Natural killer cell (primary cell): ENCODE measurements at regions not wholly inside any gene's neighbourhood (a gene's known extent, or its start where the extent isn't known, plus 50 kb on each side); places are given as distances from the start of the nearest gene placed in this dataset.

Source experiments
- ATAC-seq, 3 donors: fragments of 150-1000 bp in 2 of 3; fragments of 200-7000 bp in 1 of 3; cut with Tn5 transposase; 1 replicate in 1 of 3; 2 replicates in 2 of 3; pipeline ENCODE4 v1.10.0; 2021; ENCODE audit warnings: mild to moderate bottlenecking in 2 of 3, moderate library complexity in 2 of 3
- DNase-seq, 2 donors: peaks; one replicate each; pipeline versions ENCODE4 v3.0.0 to v3.0.0-alpha.2; 2013 to 2021; ENCODE audit warnings: mixed read lengths in 1 of 2
- H3K27ac ChIP-seq: one replicate; pipeline ENCODE4 v1.5.1; 2013; ENCODE audit warnings: mild to moderate bottlenecking, low read length
- H3K27me3 ChIP-seq: one replicate; pipeline ENCODE4 v1.6.1; 2013; ENCODE audit warnings: low read length; ENCODE audit not compliant: control insufficient read depth, insufficient read depth
- H3K36me3 ChIP-seq: one replicate; pipeline ENCODE4 v1.6.1; 2013; ENCODE audit warnings: low read length; ENCODE audit not compliant: control insufficient read depth, insufficient read depth
- H3K4me1 ChIP-seq: one replicate; pipeline ENCODE4 v1.6.1; 2013; ENCODE audit warnings: low read length; ENCODE audit not compliant: control insufficient read depth, insufficient read depth
- H3K4me3 ChIP-seq: one replicate; pipeline ENCODE4 v1.5.1; 2013; ENCODE audit warnings: low read length
- H3K9me3 ChIP-seq: one replicate; pipeline ENCODE4 v1.6.1; 2013; ENCODE audit warnings: low read length; ENCODE audit not compliant: control insufficient read depth, insufficient read depth
- H3K27ac Mint-ChIP-seq, 2 donors: one replicate each; pipeline ENCODE4 v1.8.0; 2022; ENCODE audit warnings: mild to moderate bottlenecking in 2 of 2, mixed read lengths in 2 of 2, moderate library complexity in 1 of 2
- H3K27me3 Mint-ChIP-seq, 2 donors: one replicate each; pipeline ENCODE4 v1.8.0; 2022; ENCODE audit warnings: low read depth in 2 of 2, mixed read lengths in 2 of 2
- H3K36me3 Mint-ChIP-seq: one replicate; pipeline ENCODE4 v1.8.0; 2022; ENCODE audit warnings: mixed read lengths
- H3K4me1 Mint-ChIP-seq, 2 donors: one replicate each; pipeline ENCODE4 v1.8.0; 2022; ENCODE audit warnings: mixed read lengths in 2 of 2
- H3K4me3 Mint-ChIP-seq: one replicate; pipeline ENCODE4 v1.8.0; 2022; ENCODE audit warnings: mild to moderate bottlenecking, moderate library complexity, mixed read lengths
- H3K9me3 Mint-ChIP-seq, 2 donors: one replicate each; pipeline ENCODE4 v1.8.0; 2022; ENCODE audit warnings: mixed read lengths in 2 of 2
- WGBS: methylation state at CpG from one replicate; pipeline ENCODE4 v1.1.7; 2013; ENCODE audit warnings: missing lambda C conversion rate; ENCODE audit not compliant: insufficient coverage; 5-methylcytosine and 5-hydroxymethylcytosine counted together
- intact Hi-C: fragments of 100-400 bp; cut with micrococcal nuclease; formaldehyde crosslinking; loops from one replicate; pipeline ENCODE4 v1.14.2; 2022
- TF ChIP-seq, protein P1 (sequence below): fragments of 200-600 bp; IDR thresholded peaks from one replicate; pipeline ENCODE4 v1.8.0; 2022; ENCODE audit warnings: antibody characterized with exemption

GRCh38 chr12:115194857-115195256 lies 510.9 kb upstream of the TBX3 start:
- Histone ChIP-seq H3K36me3 (no peaks in the 10 kb centered on the region), H3K27me3 (no peaks in the 10 kb centered on the region), H3K4me3 (no peak overlapping the region), H3K9me3 (no peaks in the 10 kb centered on the region), H3K4me1 (no peaks in the 10 kb centered on the region), H3K27ac (no peak overlapping the region)
- Mint-ChIP-seq H3K4me3 (no peak overlapping the region), H3K9me3 (peaks cover 0 to 3% of the 10 kb centered on the region in 2 donors), H3K4me1 (no peaks in the 10 kb centered on the region), H3K36me3 (no peaks in the 10 kb centered on the region), H3K27me3 (no peaks in the 10 kb centered on the region), H3K27ac (no peak overlapping the region)
- 59% methylated on average over 1 of the region's 1 CpG for WGBS
- ATAC-seq (no peak), DNase-seq (no peak)
- intact Hi-C loops, result no loop called here
- TF ChIP-seq, protein P1, sequence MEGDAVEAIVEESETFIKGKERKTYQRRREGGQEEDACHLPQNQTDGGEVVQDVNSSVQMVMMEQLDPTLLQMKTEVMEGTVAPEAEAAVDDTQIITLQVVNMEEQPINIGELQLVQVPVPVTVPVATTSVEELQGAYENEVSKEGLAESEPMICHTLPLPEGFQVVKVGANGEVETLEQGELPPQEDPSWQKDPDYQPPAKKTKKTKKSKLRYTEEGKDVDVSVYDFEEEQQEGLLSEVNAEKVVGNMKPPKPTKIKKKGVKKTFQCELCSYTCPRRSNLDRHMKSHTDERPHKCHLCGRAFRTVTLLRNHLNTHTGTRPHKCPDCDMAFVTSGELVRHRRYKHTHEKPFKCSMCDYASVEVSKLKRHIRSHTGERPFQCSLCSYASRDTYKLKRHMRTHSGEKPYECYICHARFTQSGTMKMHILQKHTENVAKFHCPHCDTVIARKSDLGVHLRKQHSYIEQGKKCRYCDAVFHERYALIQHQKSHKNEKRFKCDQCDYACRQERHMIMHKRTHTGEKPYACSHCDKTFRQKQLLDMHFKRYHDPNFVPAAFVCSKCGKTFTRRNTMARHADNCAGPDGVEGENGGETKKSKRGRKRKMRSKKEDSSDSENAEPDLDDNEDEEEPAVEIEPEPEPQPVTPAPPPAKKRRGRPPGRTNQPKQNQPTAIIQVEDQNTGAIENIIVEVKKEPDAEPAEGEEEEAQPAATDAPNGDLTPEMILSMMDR, result no peak

- H3K27ac ChIP-seq, result no peak overlapping the region
- intact Hi-C loops, result no loop called here
- Mint-ChIP-seq H3K36me3 (no peaks in the 10 kb centered on the region), H3K27ac (no peak overlapping the region), H3K27me3 (no peaks in the 10 kb centered on the region), H3K4me3 (no peak overlapping the region), H3K9me3 (peaks cover 0 to 3% of the 10 kb centered on the region in 2 donors), H3K4me1 (no peaks in the 10 kb centered on the region)
- no peaks in the 10 kb centered on the region for H3K27me3 ChIP-seq
- H3K36me3 ChIP-seq, result no peaks in the 10 kb centered on the region
- H3K4me1 ChIP-seq, result no peaks in the 10 kb centered on the region
- TF ChIP-seq, protein P1, result no peak
- WGBS, result 77% methylated on average over 5 of the region's 5 CpGs
- ATAC-seq (no peak), DNase-seq (no peak)
- H3K9me3 ChIP-seq, result no peaks in the 10 kb centered on the region
- H3K4me3 ChIP-seq, result no peak overlapping the region
Measured at GRCh38 chr12:115194448-115194847, 510.5 kb upstream of the TBX3 start.

- intact Hi-C loops, result no loop called here
- no peaks in the 10 kb centered on the region for H3K4me1 ChIP-seq
- no peak overlapping the region for H3K4me3 Mint-ChIP-seq
- no peaks in the 10 kb centered on the region for H3K4me1 Mint-ChIP-seq
- no peak overlapping the region for H3K4me3 ChIP-seq
- no peak overlapping the region for H3K27ac Mint-ChIP-seq
- peaks cover 5% of the 10 kb centered on the region in 2 donors for H3K9me3 Mint-ChIP-seq
- no peaks in the 10 kb centered on the region for H3K27me3 Mint-ChIP-seq
- ATAC-seq (no peak), DNase-seq (no peak)
- TF ChIP-seq, protein P1, result no peak
- H3K9me3 ChIP-seq, result no peaks in the 10 kb centered on the region
- WGBS, result no CpG with 5 or more reads among the region's 2 CpGs
- H3K36me3 Mint-ChIP-seq, result no peaks in the 10 kb centered on the region
- no peaks in the 10 kb centered on the region for H3K36me3 ChIP-seq
- no peak overlapping the region for H3K27ac ChIP-seq
- H3K27me3 ChIP-seq, result no peaks in the 10 kb centered on the region
Measured at GRCh38 chr12:115191342-115191741, 507.4 kb upstream of the TBX3 start.

GRCh38 chr12:115190010-115190770 lies 506.2 kb upstream of the TBX3 start:
- no peak overlapping the region for H3K4me3 Mint-ChIP-seq
- TF ChIP-seq, protein P1, result no peak
- no peak overlapping the region for H3K27ac Mint-ChIP-seq
- 65% methylated on average over 6 of the region's 6 CpGs for WGBS
- Histone ChIP-seq H3K4me1 (no peaks in the 10 kb centered on the region), H3K4me3 (no peak overlapping the region), H3K27me3 (no peaks in the 10 kb centered on the region), H3K9me3 (no peaks in the 10 kb centered on the region), H3K36me3 (no peaks in the 10 kb centered on the region), H3K27ac (no peak overlapping the region)
- ATAC-seq (no peak), DNase-seq (no peak)
- H3K27me3 Mint-ChIP-seq, result no peaks in the 10 kb centered on the region
- intact Hi-C loops, result no loop called here
- no peaks in the 10 kb centered on the region for H3K4me1 Mint-ChIP-seq
- no peaks in the 10 kb centered on the region for H3K36me3 Mint-ChIP-seq
- H3K9me3 Mint-ChIP-seq, result peaks cover 5% of the 10 kb centered on the region in 2 donors
